Stimulated activated CD8-positive, alpha-beta memory T cell treated with anti-CD3 and anti-CD28 coated beads, Interleukin-4, amount 100 ng/mL, for 48 hours (primary cell): ENCODE measurements at regions not wholly inside any gene's neighbourhood (a gene's known extent, or its start where the extent isn't known, plus 50 kb on each side); places are given as distances from the start of the nearest gene placed in this dataset.
"Not testable (repeated sequence)": the region's sequence is repeated elsewhere in the genome, so short reads cannot be mapped to it uniquely, and the experiment has no call there.

Experiments
- DNase-seq: peaks from one replicate; pipeline ENCODE4 v3.0.0-alpha.2; 2020

- not testable (repeated sequence) for DNase-seq
These were observed 50.2 kb upstream of the FCGR2A start for GRCh38 chr1:161454865-161455707.

GRCh38 chr1:161453950-161454864 lies 51.0 kb upstream of the FCGR2A start:
- not testable (repeated sequence) for DNase-seq

GRCh38 chr1:161451698-161452348 lies 53.4 kb upstream of the FCGR2A start:
- not testable (repeated sequence) for DNase-seq

DNA sequence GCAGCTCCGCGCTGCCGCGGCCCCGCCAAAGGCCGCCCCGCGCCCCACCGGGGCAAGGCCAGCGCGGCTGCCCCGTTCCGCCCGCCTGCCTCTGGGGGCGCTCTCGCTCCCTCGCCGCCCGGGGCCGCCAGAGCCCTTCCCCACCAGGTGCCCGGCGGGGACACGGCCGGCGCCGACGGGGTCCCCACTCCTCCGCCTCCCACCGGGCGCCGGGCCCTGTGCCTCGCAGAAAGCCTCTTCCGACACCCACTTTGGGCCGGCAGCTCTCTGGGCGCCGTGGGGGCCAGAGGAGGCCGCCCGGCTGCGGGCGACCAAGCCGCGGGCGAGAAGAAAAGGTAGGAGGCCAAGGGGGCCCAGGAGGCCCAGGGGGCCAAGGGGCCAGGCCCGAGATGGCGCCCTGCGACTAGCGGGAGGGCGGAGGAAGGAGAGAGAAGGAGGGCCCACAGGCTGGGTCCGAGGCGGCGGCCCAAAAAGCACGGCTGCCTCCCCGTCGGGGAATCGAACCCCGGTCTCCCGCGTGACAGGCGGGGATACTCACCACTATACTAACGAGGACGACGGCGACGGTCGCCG lies 57.4 kb upstream of the FCGR2A start:
- DNase-seq: not testable (repeated sequence)

- not testable (repeated sequence) for DNase-seq
These were observed 58.1 kb upstream of the FCGR2A start for GRCh38 chr1:161447040-161447759.

DNA sequence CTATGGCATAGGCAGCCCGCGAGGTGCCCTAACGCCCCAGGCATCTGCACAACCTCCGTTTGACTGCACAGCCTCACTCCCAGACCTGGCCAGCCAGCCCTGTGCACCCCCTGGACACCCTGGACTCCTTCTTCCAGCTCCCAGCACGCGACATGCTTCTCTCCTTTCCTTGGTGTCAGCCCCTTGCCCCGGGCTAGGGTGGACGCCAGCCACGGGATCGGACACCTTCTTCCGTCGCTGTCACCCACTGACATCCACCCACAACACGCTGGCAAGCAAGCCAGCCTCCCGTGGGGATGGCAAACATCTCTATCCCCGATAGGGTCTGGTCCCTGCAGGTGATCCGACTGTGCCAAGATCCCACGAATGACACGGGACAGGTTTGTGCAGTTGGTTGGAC lies 60.5 kb upstream of the FCGR2A start:
- DNase-seq: not testable (repeated sequence)

DNA sequence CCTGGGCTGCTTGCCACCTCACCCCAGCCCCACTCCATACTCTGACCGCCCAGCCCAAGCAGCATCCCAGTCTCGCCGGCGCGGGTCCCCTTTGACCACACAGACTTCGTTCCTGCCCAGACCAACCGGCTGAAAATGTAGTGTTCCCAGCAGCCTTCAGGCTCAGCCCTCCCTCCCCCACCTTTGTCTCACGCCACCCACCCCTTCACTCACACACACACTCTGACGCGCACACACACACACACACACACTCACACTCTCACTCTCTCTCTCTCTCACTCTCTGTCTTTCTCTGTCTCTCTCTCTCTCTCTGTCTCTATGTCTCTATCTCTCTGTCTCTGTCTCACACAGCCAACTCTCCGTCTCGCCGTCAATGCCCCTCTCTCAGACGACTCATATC lies 61.0 kb upstream of the FCGR2A start:
- DNase-seq: not testable (repeated sequence)

DNA sequence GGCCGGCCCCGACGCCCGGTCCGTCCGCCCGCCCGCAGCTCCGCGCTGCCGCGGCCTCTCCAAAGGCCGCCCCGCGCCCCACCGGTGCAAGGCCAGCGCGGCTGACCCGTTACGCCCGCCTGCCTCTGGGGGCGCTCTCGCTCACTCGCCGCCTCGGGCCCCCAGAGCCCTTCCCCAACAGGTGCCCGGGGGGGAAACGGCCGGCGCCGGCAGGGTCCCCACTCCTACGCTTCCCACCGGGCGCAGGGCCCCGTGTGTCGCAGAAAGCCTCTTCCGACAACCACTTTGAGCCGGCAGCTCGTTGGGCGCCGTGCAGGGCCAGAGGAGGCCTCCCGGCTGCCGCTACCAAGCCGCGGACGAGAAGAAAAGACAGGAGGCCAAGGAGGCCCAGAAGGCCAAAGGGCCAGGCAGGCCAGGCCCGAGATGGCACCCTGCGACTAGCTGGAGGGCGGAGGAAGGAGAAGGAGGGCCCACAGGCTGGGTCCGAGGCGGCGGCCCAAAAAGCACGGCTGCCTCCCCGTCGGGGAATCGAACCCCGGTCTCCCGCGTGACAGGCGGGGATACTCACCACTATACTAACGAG lies 64.9 kb upstream of the FCGR2A start:
- DNase-seq: peak; percentile 82

- DNase-seq: peak; percentile 57
These were observed 65.7 kb upstream of the FCGR2A start for GRCh38 chr1:161439280-161440232.

DNA sequence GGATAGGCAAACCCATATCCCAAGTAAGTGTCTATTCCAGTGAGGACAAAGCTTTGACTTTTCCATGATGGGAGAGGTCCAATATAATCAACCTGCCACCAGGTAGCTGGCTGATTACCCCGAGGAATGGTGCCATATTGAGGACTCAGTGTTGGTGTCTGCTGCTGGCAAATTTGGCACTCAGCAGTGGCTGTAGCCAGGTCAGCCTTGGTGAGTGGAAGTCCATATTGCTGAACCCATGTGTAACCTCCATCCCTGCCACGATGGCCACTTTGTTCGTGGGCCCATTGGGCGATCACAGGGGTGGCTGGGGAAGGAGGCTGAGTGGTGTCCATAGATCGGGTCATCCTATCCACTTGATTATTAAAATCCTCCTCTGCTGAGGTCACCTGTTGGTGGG lies 65.5 kb upstream of the CFAP126 start:
- DNase-seq: not testable (repeated sequence)

DNA sequence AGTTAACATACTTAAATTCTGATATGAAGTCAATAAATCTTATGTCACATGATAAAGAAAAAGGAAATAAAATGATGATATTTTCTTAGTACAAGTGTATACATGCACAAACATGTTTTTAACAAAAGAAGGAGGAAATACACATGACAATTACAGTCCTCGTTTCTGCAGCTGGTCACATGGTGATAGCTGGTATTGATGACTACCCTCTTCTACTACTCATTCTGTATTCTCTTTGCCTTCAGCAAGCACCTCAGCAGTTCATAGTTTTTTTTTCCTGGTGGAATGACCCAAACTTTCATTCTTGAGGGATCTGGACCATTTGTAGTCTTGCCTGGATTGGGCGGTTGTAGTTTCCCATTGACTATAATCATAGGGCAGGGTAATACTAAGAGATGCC lies 64.4 kb upstream of the CFAP126 start:
- DNase-seq: no peak

GRCh38 chr1:161427733-161428516 lies 60.2 kb upstream of the CFAP126 start:
- peak; percentile 79 for DNase-seq

GRCh38 chr1:161422914-161423313 lies 55.2 kb upstream of the CFAP126 start:
- DNase-seq: not testable (repeated sequence)

GRCh38 chr1:161421456-161421855 lies 53.8 kb upstream of the CFAP126 start:
- DNase-seq: no peak

DNA sequence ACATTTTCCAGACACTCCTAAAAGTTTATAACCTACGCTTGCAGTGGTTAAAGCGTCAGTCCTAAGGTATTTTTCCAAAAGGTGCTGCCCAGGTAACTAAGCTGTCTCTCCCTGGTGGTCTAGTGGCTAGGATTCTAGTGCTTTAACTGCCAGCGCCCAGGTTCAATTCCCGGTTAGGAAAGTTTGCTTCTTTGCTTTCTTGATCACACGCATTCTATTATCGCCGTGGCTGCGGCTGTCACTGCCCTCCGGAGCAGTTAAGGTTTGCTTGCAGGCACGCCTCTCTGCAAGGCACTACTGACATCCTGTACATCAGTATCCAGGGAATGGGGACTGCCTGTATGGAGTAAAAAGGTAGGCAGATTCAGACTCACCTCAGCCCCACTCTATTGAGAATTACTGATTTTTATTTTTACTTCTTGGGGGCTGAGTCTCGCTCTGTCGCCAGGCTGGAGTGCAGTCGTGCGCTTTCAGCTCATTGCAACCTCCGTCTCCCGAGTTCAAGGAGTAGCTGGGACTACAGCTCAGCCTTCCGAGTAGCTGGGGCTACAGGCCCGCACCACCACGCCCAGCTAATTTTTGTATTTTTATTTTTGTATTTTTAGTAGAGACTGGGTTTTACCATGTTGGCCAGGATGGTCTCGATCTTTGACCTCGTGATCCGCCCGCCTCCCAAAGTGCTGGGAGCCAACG lies 53.2 kb upstream of the CFAP126 start:
- no peak for DNase-seq

DNA sequence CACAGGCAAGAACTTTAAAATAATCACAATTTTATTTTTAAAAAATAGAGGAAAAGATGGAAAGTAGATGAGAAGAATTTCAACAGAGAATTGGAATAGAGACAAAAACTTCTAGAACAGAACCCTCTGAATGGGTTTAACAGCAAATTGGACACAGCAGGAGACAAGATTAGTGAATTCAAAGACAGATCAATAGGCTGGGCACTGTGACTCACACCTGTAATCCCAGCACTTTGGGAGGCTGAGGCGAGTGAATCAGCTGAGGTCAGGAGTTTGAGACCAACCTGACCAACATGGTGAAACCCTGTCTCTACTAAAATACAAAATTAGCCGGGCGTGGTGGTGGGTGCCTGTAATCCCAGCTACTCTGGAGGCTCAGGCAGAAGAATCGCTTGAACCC lies 49.9 kb upstream of the CFAP126 start:
- DNase-seq: not testable (repeated sequence)
